ENCODE measurements at regions not wholly inside any gene's neighbourhood (a gene's known extent, or its start where the extent isn't known, plus 50 kb on each side); places are given as distances from the start of the nearest gene placed in this dataset.

- Mint-ChIP-seq H3K27me3 (ENCODE audit: insufficient read depth) (peaks cover 3% of the 10 kb centered on the region; the same call in 1 of the 2 replicates), H3K36me3 (ENCODE audit: low read depth) (peaks cover 10% of the 10 kb centered on the region), H3K27ac (no peak overlapping the region), H3K4me3 (no peak overlapping the region), H3K4me1 (ENCODE audit: low read depth) (peaks cover 17% of the 10 kb centered on the region), H3K9me3 (no peaks in the 10 kb centered on the region)
- DNase-seq: no peak
- no peak for TF ChIP-seq CTCF (IDR thresholded peaks at IDR 0.05)
Measured at GRCh38 chr11:10637731-10638151, 55.8 kb downstream of the IRAG1 start.

GRCh38 chr11:10634407-10634806, 59.1 kb downstream of the IRAG1 start:
- no peak for DNase-seq
- Mint-ChIP-seq H3K27ac (no peak overlapping the region), H3K27me3 (ENCODE audit: insufficient read depth) (peaks cover 3% of the 10 kb centered on the region; the same call in 1 of the 2 replicates), H3K36me3 (ENCODE audit: low read depth) (peaks cover 22% of the 10 kb centered on the region), H3K9me3 (no peaks in the 10 kb centered on the region), H3K4me1 (ENCODE audit: low read depth) (peaks cover 13% of the 10 kb centered on the region), H3K4me3 (no peak overlapping the region)
- no peak for TF ChIP-seq CTCF (IDR thresholded peaks at IDR 0.05)

GRCh38 chr11:10633261-10633660, 60.3 kb downstream of the IRAG1 start:
- DNase-seq: no peak
- Mint-ChIP-seq H3K9me3 (no peaks in the 10 kb centered on the region), H3K27me3 (ENCODE audit: insufficient read depth) (peaks cover 3% of the 10 kb centered on the region; the same call in 1 of the 2 replicates), H3K4me1 (ENCODE audit: low read depth) (peaks cover 5% of the 10 kb centered on the region), H3K4me3 (no peak overlapping the region), H3K27ac (no peak overlapping the region), H3K36me3 (ENCODE audit: low read depth) (peaks cover 22% of the 10 kb centered on the region)
- TF ChIP-seq CTCF (IDR thresholded peaks at IDR 0.05): no peak

- Mint-ChIP-seq H3K9me3 (no peaks in the 10 kb centered on the region), H3K27me3 (ENCODE audit: insufficient read depth) (0 out of 2 replicates have a peak, but pooled peaks cover 2% of the 10 kb centered on the region), H3K4me1 (ENCODE audit: low read depth) (no peaks in the 10 kb centered on the region), H3K27ac (no peak overlapping the region), H3K4me3 (no peak overlapping the region), H3K36me3 (ENCODE audit: low read depth) (peaks cover 22% of the 10 kb centered on the region)
- TF ChIP-seq CTCF (IDR thresholded peaks at IDR 0.05): no peak
- DNase-seq: no peak
Measured at GRCh38 chr11:10632483-10632882, 61.1 kb downstream of the IRAG1 start.

GRCh38 chr11:10631761-10632160, 61.8 kb downstream of the IRAG1 start:
- Mint-ChIP-seq H3K4me3 (no peak overlapping the region), H3K27me3 (ENCODE audit: insufficient read depth) (0 out of 2 replicates have a peak, but pooled peaks cover 2% of the 10 kb centered on the region), H3K27ac (no peak overlapping the region), H3K36me3 (ENCODE audit: low read depth) (peaks cover 20% of the 10 kb centered on the region), H3K9me3 (no peaks in the 10 kb centered on the region), H3K4me1 (ENCODE audit: low read depth) (no peaks in the 10 kb centered on the region)
- no peak for TF ChIP-seq CTCF (IDR thresholded peaks at IDR 0.05)
- DNase-seq: no peak

All from HFFc6 (cell line).